PC-9 (cell line): ENCODE measurements at regions not wholly inside any gene's neighbourhood (a gene's known extent, or its start where the extent isn't known, plus 50 kb on each side); places are given as distances from the start of the nearest gene placed in this dataset.

ENCODE experiments used
- EZH2 ChIP-seq: fragments of 200-600 bp; sonication (generic); IDR thresholded peaks from 2 replicates; pipeline ENCODE4 v1.8.0; 2017; ENCODE audit warnings: antibody characterized with exemption, low read depth
- TF ChIP-seq, protein P1 (sequence below): fragments of 200-600 bp; sonication (generic); conservative IDR thresholded peaks from 2 replicates; pipeline ENCODE4 v1.6.1; 2017; ENCODE audit warnings: mixed run types, antibody characterized with exemption, mild to moderate bottlenecking, moderate library complexity

DNA sequence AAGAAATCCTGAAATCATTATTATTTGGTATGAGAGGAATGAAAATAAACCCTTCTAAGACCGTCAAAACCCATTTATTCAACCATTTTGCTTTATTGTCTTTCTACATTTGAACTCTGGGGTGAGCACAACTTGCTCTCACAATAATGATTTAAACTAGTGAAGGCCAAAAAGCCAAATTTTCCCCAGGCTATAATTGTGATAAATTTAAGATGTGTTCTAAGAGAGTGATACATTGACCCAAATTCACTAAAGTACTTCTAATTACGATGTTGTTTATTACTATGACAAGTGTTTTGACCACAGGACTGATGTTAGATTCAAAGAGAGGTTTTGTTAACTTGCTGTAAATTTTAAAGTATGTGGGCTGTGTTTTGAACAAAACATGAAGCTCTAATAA is 670.9 kb upstream of the NR5A2 start:
- TF ChIP-seq, protein P1, sequence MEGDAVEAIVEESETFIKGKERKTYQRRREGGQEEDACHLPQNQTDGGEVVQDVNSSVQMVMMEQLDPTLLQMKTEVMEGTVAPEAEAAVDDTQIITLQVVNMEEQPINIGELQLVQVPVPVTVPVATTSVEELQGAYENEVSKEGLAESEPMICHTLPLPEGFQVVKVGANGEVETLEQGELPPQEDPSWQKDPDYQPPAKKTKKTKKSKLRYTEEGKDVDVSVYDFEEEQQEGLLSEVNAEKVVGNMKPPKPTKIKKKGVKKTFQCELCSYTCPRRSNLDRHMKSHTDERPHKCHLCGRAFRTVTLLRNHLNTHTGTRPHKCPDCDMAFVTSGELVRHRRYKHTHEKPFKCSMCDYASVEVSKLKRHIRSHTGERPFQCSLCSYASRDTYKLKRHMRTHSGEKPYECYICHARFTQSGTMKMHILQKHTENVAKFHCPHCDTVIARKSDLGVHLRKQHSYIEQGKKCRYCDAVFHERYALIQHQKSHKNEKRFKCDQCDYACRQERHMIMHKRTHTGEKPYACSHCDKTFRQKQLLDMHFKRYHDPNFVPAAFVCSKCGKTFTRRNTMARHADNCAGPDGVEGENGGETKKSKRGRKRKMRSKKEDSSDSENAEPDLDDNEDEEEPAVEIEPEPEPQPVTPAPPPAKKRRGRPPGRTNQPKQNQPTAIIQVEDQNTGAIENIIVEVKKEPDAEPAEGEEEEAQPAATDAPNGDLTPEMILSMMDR, result no peak
- TF ChIP-seq EZH2, result no peak
